Activated CD4-positive, alpha-beta T cell treated with anti-CD3 and anti-CD28 coated beads, Interleukin-2, amount 10 ng/mL, durations not matched to agents 7 days and 5 days (primary cell): ENCODE measurements at regions not wholly inside any gene's neighbourhood (a gene's known extent, or its start where the extent isn't known, plus 50 kb on each side); places are given as distances from the start of the nearest gene placed in this dataset.

ENCODE experiments used
- CTCF ChIA-PET: fragments of 350-600 bp; sonication (Branson Sonifier 250); formaldehyde crosslinking; loops from one replicate; lab custom pipeline; 2021; ENCODE audit warnings: antibody characterized with exemption; lab: Charles Lee
- POLR2A ChIA-PET: fragments of 350-600 bp; sonication (Branson Sonifier 250); formaldehyde crosslinking; loops from one replicate; lab custom pipeline; 2021; ENCODE audit warnings: antibody characterized with exemption; lab: Charles Lee
- DNase-seq: peaks from one replicate; pipeline ENCODE4 v3.0.0-alpha.2; 2020
- H3K27ac Mint-ChIP-seq: one replicate; pipeline ENCODE4 v1.8.0; 2021; ENCODE audit warnings: mild to moderate bottlenecking, moderate library complexity, mixed read lengths
- H3K27me3 Mint-ChIP-seq: one replicate; pipeline ENCODE4 v1.8.0; 2021; ENCODE audit warnings: mixed read lengths
- H3K36me3 Mint-ChIP-seq: one replicate; pipeline ENCODE4 v1.8.0; 2021; ENCODE audit warnings: low read depth, mixed read lengths
- H3K4me1 Mint-ChIP-seq: one replicate; pipeline ENCODE4 v1.8.0; 2021; ENCODE audit warnings: mixed read lengths
- H3K4me3 Mint-ChIP-seq: one replicate; pipeline ENCODE4 v1.8.0; 2021; ENCODE audit warnings: mild to moderate bottlenecking, moderate library complexity, mixed read lengths
- H3K9me3 Mint-ChIP-seq: one replicate; pipeline ENCODE4 v1.8.0; 2021; ENCODE audit warnings: mixed read lengths

DNA sequence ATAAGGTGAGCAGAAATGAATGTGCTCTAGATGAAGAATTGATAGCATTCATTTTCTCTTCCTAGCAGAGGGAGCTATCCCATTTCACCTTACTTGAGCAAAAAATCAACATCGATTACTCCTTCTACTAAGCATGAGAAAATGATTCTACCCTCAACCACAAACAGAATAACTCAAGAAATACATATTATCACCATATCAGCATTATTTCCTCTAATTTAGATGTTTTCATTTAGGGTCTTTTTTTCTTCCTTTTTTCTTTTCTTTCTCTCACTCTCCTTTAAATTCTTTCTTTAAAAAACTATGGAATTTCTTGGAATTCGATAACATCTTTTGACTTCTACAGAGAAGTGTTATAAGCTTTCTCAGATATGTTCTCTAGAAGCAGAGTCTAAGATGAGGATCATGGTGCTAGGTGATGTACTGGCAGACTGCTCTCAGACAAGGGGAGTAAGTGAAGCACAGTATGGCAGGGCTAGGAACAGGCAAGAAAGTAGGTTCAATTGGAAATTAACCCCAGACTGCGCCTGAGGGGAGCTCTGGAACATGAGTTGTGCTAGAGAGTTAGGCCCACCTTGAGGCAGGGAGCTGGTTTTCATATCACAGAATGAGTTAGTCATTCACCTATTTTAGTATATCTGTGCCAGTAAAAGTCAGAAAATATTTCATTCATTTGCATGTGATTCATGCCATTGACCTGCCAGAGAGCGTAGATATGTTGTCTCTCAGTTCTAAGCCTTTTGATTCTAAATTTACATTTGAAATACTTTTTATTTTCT is 279.2 kb upstream of the KCNH8 start:
- Mint-ChIP-seq H3K27me3 (no peaks in the 10 kb centered on the region), H3K9me3 (peaks cover 12% of the 10 kb centered on the region), H3K36me3 (no peaks in the 10 kb centered on the region), H3K4me3 (no peak overlapping the region), H3K4me1 (peaks cover 34% of the 10 kb centered on the region), H3K27ac (no peak overlapping the region)
- POLR2A ChIA-PET: interaction anchor here (0.5 kb wide), 1 partner anchor 297 kb away, joined by 3 read pairs; no protein-coding TSS in a partner anchor
- DNase-seq: no peak
- CTCF ChIA-PET: interaction anchor here (0.8 kb wide), 1 partner anchor 10 kb away, joined by 3 read pairs; no protein-coding TSS in a partner anchor

DNA sequence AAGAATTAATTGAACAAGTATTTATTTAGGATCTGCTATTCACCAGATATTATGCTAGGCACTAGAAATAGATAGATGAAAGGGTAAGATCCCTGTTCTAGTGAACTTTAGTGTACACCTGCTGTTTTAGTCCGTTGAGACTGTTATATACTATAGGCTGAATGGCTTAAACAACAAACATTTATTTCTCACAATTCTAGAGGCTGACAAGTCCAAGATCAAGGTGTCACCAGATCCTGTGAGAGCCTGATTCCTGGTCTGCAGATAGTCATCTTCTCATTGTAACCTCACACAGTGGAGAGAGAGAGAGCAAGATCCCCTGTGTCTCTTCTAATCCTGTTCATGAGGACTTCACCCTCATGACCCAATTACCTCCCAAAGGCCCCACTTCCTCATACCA is 281.4 kb upstream of the KCNH8 start:
- Mint-ChIP-seq H3K4me3 (no peak overlapping the region), H3K27me3 (no peaks in the 10 kb centered on the region), H3K36me3 (no peaks in the 10 kb centered on the region), H3K27ac (no peak overlapping the region), H3K4me1 (peaks cover 20% of the 10 kb centered on the region), H3K9me3 (peaks cover 8% of the 10 kb centered on the region)
- CTCF ChIA-PET: no interaction called here
- no peak for DNase-seq
- POLR2A ChIA-PET: no interaction called here

DNA sequence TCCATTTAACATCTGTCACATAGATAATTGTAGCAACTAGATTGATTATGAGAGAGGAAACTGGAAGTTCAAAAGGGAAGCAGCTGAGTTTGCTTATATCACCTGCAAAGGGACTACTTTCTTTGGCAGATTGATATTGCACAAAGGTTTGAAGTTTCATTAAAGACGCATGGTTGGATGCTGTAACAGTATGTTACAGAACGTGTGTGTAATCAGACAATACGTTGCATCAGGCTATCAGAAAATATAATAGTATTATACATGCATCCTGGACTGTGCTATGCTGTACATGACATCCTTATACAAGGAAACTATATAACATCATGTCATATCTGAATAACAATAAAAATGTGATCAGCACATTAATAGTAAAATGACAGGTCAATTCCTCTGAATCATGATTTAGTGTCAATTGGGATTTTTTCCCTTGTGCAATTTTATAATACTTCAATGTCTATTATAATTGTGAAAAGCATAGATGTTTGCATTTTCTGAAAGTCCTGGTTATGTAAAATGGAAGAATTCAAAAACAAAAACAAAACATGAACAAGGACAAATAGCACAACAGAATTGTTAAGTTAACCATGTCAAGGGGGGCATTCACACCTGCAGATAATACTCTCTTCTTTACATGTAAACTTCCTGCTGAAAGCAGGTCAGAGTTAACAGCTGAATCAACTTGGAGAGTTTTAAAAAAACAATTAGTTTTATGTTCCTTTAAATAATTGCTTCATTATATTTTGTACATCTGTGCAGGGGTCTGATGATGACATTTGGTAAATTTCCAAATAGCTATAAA is 283.2 kb upstream of the KCNH8 start:
- POLR2A ChIA-PET: no interaction called here
- H3K4me1 Mint-ChIP-seq: peaks cover 13% of the 10 kb centered on the region
- no peak overlapping the region for H3K4me3 Mint-ChIP-seq
- H3K27me3 Mint-ChIP-seq: no peaks in the 10 kb centered on the region
- H3K27ac Mint-ChIP-seq: no peak overlapping the region
- CTCF ChIA-PET: interaction anchor here (1.9 kb wide), 1 partner anchor 123 kb away, joined by 4 read pairs; no protein-coding TSS in a partner anchor
- H3K36me3 Mint-ChIP-seq: no peaks in the 10 kb centered on the region
- no peak for DNase-seq
- peaks cover 3% of the 10 kb centered on the region for H3K9me3 Mint-ChIP-seq

DNA sequence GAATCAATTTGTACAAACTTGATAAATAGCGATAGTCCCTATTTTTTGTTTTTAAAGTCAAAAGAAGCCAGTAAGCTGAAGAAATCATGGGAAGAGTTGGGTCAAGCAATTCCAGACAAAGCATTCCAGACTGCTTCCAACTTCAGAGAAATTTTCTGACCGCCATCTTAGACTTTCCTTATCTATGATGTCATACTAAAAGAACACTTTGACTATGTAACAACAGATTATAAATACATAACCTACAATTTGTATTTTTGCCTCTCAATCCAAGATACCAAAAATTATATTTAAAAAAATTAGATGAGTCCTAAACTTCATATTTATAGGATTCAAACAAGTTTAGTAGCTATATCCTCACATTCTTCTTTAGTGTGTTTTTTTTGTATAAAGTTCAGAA is 286.2 kb upstream of the KCNH8 start:
- H3K4me3 Mint-ChIP-seq: no peak overlapping the region
- no peaks in the 10 kb centered on the region for H3K36me3 Mint-ChIP-seq
- no peak for DNase-seq
- peaks cover 3% of the 10 kb centered on the region for H3K9me3 Mint-ChIP-seq
- no peak overlapping the region for H3K27ac Mint-ChIP-seq
- no peaks in the 10 kb centered on the region for H3K4me1 Mint-ChIP-seq
- H3K27me3 Mint-ChIP-seq: no peaks in the 10 kb centered on the region
- POLR2A ChIA-PET: no interaction called here
- CTCF ChIA-PET: no interaction called here

DNA sequence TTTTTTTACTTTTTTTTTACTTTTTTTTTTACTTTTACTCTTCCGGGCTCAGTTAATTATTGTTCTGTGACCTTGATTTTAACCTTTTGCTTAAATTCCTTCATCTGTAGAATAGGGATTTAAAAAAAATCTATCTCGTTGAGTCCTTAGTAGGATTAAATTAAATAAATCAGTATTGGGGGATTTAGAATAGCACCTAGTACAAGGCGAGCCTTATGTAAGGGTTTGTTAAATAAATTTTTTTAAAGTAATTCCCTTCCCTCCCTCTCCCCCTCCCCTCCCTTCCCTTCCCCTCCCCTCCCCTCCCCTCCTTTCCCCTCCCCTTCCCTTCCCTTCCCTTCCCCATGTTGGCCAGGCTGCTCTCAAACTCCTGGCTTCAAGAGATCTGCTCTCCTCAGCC is 287.2 kb upstream of the KCNH8 start:
- POLR2A ChIA-PET: no interaction called here
- CTCF ChIA-PET: interaction anchor here (0.6 kb wide), 1 partner anchor 52 kb away, joined by 3 read pairs; no protein-coding TSS in a partner anchor
- Mint-ChIP-seq H3K4me1 (peaks cover 2% of the 10 kb centered on the region), H3K27me3 (peaks cover 1% of the 10 kb centered on the region), H3K9me3 (peaks cover 1% of the 10 kb centered on the region), H3K36me3 (no peaks in the 10 kb centered on the region), H3K27ac (no peak overlapping the region), H3K4me3 (no peak overlapping the region)
- DNase-seq: no peak

DNA sequence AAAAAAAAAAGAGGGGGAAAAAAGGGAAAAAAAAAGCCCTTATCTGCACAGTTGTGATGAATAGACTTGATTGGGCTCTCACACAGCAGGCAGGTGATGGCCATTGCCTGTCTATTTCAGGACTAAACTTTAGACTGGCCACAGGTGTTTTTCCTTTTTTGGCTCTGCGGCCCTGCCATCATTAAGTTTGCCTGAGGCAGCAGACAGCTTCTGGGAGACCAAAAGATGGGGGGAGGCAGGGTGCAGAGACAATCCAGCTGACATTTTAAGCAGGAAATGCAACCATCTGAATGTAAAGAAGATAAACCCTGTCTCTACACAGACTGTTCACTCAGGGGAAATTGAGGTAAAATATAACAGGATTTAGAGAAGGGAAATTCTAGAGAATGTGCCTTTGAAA is 295.0 kb upstream of the KCNH8 start:
- ChIA-PET POLR2A (no interaction called here), CTCF (interaction anchor here (0.7 kb wide), 1 partner anchor 1867 kb away, joined by 4 read pairs; no protein-coding TSS in a partner anchor)
- Mint-ChIP-seq H3K27ac (no peak overlapping the region), H3K9me3 (peaks cover 10% of the 10 kb centered on the region), H3K4me1 (peaks cover 3% of the 10 kb centered on the region), H3K27me3 (peaks cover 1% of the 10 kb centered on the region), H3K4me3 (no peak overlapping the region), H3K36me3 (no peaks in the 10 kb centered on the region)
- no peak for DNase-seq

DNA sequence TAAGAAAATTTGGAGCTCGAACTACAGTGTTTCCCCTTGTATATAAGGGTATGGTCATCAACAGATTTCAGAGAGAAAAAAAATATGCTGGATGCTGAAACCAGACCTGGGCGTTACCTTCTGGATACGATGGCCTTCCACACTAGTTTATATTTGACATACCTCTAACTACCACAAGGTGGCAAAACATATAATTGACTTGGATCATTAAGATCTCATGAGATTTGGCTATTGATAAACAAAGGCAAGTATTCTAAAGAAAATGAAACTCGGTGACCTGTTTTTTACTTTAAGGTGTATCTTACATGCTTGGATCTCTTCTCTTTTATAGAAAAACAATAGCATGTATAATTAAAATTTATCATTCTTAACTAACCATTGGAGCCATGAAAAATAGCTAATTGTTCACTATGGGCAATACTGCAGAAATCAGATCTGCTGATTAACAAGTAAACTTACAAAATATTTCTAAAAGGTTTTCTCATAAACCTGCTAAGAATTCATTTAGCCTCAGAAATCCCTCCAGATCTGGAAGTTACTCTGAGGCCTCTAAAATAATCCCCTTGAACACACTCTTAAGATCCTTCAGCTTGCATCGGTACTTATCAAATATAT is 300.6 kb upstream of the KCNH8 start:
- Mint-ChIP-seq H3K27ac (no peak overlapping the region), H3K4me1 (peaks cover 28% of the 10 kb centered on the region), H3K36me3 (no peaks in the 10 kb centered on the region), H3K9me3 (peaks cover 5% of the 10 kb centered on the region), H3K4me3 (no peak overlapping the region), H3K27me3 (no peaks in the 10 kb centered on the region)
- DNase-seq: no peak
- CTCF ChIA-PET: no interaction called here
- POLR2A ChIA-PET: no interaction called here

DNA sequence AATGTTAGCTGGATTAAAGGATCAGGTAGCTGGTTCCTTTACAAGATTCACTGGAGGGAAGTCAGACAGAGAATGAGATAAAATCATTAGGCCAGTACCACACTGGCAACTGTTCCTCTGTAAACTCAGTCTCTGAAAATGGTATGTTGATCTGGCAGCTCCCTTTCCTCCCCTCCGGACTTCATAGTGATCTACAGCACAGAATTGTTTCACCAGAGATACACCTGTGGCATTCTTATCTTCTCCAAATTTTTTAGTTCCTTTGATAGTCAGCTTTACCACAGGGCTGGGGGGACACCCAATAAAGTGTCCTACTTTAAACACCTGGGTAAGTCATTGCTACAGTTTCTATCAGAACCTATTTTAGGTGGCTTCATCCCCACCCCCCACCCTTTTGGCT is 304.3 kb upstream of the KCNH8 start:
- Mint-ChIP-seq H3K9me3 (peaks cover 5% of the 10 kb centered on the region), H3K27ac (no peak overlapping the region), H3K4me3 (no peak overlapping the region), H3K4me1 (peaks cover 32% of the 10 kb centered on the region), H3K36me3 (no peaks in the 10 kb centered on the region), H3K27me3 (no peaks in the 10 kb centered on the region)
- no peak for DNase-seq
- ChIA-PET CTCF (interaction anchor here (0.9 to 3.6 kb wide), 3 partner anchors 11 to 145 kb away, joined by 4 to 12 read pairs (median 10); no protein-coding TSS in a partner anchor), POLR2A (no interaction called here)

DNA sequence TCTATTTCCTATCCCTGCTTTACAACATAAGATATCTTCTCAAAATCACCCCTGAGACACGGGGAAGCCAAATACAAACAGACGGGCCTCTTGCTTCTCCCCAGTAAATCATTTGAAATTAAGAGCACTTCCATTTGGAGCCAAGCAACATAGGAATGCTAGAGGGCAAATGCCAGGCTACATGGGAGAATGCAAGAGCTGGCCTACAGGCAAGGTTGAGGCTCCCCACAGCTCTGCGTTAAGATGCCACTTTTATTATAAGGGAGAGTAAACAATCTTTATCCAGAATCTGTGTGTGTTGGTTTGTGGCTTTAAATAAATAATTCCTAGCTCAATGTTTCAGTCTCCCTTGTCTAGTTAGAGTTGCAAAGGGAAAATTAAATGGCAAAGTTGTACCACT is 305.1 kb upstream of the KCNH8 start:
- no peak overlapping the region for H3K27ac Mint-ChIP-seq
- POLR2A ChIA-PET: no interaction called here
- H3K4me3 Mint-ChIP-seq: no peak overlapping the region
- no peak for DNase-seq
- peaks cover 5% of the 10 kb centered on the region for H3K9me3 Mint-ChIP-seq
- H3K36me3 Mint-ChIP-seq: no peaks in the 10 kb centered on the region
- CTCF ChIA-PET: interaction anchor here (1.8 to 3.6 kb wide), 2 partner anchors 10 to 145 kb away, joined by 10 to 12 read pairs; no protein-coding TSS in a partner anchor
- no peaks in the 10 kb centered on the region for H3K27me3 Mint-ChIP-seq
- peaks cover 38% of the 10 kb centered on the region for H3K4me1 Mint-ChIP-seq

DNA sequence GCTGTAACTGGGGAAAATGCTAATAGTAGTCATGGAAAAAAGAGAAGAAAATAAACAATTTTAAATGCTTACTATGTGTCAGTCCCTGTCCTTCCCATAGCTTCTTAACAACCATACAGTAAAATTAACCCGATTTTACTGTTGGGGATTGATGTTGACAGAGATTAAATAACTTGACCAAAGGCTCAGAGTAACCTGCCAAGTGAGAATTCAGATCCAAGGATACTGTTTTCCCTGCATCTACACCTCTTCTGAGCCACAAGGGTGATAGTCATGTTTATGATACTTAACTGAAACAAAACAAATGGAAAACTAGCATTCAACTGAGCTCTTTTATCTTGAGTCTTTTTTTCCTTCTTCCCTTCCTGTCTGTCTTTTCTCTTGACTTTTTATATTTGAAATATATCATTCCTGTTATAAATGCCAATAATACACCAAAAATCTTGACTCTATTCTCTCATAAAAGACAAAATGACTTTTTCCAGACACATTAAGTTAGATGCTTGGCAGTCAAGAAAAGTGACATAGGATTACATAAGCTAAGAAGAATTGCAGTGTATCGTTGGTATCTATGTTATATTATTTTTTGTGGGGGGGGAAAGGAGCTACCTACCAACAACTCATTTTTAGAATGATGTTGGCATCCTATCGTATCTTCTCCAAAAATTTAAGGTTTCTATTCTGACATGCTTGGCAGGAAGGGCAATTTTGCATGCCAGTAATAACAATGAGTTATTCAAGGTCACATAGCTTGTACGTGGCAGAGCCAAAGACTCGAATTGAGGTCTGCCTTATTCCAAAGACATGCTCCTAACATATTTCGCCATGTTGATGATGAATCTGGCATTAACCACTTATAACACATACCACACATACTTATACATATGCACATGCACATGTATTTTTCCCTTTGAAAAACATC is 306.6 kb upstream of the KCNH8 start:
- DNase-seq: no peak
- H3K27ac Mint-ChIP-seq: no peak overlapping the region
- no peaks in the 10 kb centered on the region for H3K27me3 Mint-ChIP-seq
- H3K4me1 Mint-ChIP-seq: peaks cover 45% of the 10 kb centered on the region
- H3K9me3 Mint-ChIP-seq: peaks cover 3% of the 10 kb centered on the region
- no peak overlapping the region for H3K4me3 Mint-ChIP-seq
- ChIA-PET CTCF (interaction anchor here (3.6 kb wide), 1 partner anchor 9 kb away, joined by 12 read pairs; no protein-coding TSS in a partner anchor), POLR2A (no interaction called here)
- H3K36me3 Mint-ChIP-seq: no peaks in the 10 kb centered on the region

DNA sequence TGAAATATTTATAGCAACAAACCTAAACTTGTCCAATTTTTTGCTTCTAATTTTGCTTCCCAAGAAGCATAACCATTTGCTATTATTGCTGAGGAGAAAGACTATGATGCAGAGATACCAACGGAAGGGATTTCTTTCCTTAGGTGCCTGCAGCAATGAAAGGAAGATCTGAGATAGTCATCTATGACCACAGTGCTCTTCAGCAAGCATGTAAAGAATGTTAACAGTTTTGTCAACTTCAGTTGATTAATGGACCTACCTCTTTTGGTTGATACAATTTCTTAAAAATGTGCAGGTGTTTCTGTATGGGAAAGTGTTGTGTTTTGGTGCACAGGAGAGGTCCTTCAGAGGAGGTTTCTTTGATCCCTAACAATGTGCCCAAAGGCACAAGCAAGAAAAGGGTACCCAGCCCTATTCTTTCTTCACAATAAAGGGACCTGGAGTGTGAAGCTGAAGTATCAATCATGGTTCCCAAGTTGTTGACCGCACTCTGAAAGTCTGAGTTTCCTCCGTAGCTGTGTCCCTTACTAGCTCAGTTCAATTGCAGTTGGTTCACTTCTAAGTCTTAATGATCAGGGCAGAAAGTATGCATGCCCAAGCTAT is 307.7 kb upstream of the KCNH8 start:
- ChIA-PET CTCF (no interaction called here), POLR2A (no interaction called here)
- Mint-ChIP-seq H3K4me3 (no peak overlapping the region), H3K4me1 (peaks cover 49% of the 10 kb centered on the region), H3K27ac (no peak overlapping the region), H3K36me3 (no peaks in the 10 kb centered on the region), H3K27me3 (no peaks in the 10 kb centered on the region), H3K9me3 (peaks cover 3% of the 10 kb centered on the region)
- no peak for DNase-seq

DNA sequence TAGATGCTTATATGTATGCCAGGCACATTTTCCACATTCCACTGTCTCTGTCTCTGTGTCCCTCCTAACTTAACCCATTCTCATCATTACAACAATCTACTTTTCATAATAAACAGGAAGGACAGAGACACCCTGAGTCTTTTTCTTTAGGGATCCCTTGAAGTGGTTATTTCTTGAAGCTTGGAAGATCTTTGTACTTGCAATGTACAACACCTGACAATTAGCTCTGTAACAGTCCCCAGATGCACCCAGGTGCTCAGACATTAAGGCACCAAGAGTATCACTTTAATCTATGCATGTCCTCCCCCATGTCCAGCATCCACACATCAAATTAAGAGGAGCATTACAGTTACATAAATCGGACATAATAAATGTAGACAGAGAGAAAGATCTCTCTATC is 309.6 kb upstream of the KCNH8 start:
- POLR2A ChIA-PET: no interaction called here
- Mint-ChIP-seq H3K4me3 (no peak overlapping the region), H3K27ac (no peak overlapping the region), H3K4me1 (peaks cover 34% of the 10 kb centered on the region), H3K36me3 (no peaks in the 10 kb centered on the region), H3K27me3 (no peaks in the 10 kb centered on the region), H3K9me3 (peaks cover 3% of the 10 kb centered on the region)
- DNase-seq: no peak
- CTCF ChIA-PET: no interaction called here
